HCT116 (cell line): ENCODE measurements at regions not wholly inside any gene's neighbourhood (a gene's known extent, or its start where the extent isn't known, plus 50 kb on each side); places are given as distances from the start of the nearest gene placed in this dataset.

Experiments
- CEBPB ChIP-seq: IDR thresholded peaks from 2 replicates; pipeline ENCODE4 v1.6.1; 2012; ENCODE audit warnings: low read depth
- CTCF ChIP-seq, 3 experiments: fragments of 200-600 bp in 1 of 3; sonication (generic) in 1 of 3; IDR thresholded peaks in 2 of 3; conservative IDR thresholded peaks in 1 of 3; 2 replicates each; pipeline ENCODE4 v1.5.1; 2012 to 2017; ENCODE audit warnings: low read depth in 2 of 3, low read length in 2 of 3, antibody characterized with exemption in 1 of 3, borderline replicate concordance in 1 of 3, control low read depth in 1 of 3, mild to moderate bottlenecking in 1 of 3, mixed read lengths in 1 of 3, mixed run types in 1 of 3, moderate library complexity in 1 of 3; ENCODE audit not compliant: insufficient read depth in 1 of 3
- EZH2 ChIP-seq: fragments of 200-600 bp; sonication (generic); IDR thresholded peaks from 2 replicates; pipeline ENCODE4 v1.6.1; 2017; ENCODE audit warnings: antibody characterized with exemption, mixed run types
- POLR2AphosphoS5 ChIP-seq: IDR thresholded peaks from 2 replicates; pipeline ENCODE4 v1.6.1; 2011; ENCODE audit warnings: mild to moderate bottlenecking, low read depth, low read length, moderate library complexity
- RAD21 ChIP-seq: IDR thresholded peaks from 2 replicates; pipeline ENCODE4 v1.6.1; 2012; ENCODE audit warnings: low read depth, mild to moderate bottlenecking
- SP1 ChIP-seq: IDR thresholded peaks from 2 replicates; pipeline ENCODE4 v1.6.1; 2012; ENCODE audit warnings: low read depth
- TF ChIP-seq, protein P1 (sequence below): IDR thresholded peaks from 2 replicates; pipeline ENCODE4 v1.6.1; 2011; ENCODE audit warnings: mild to moderate bottlenecking, low read length, moderate library complexity; ENCODE audit not compliant: insufficient replicate concordance; ENCODE audit errors: extremely low read depth

DNA sequence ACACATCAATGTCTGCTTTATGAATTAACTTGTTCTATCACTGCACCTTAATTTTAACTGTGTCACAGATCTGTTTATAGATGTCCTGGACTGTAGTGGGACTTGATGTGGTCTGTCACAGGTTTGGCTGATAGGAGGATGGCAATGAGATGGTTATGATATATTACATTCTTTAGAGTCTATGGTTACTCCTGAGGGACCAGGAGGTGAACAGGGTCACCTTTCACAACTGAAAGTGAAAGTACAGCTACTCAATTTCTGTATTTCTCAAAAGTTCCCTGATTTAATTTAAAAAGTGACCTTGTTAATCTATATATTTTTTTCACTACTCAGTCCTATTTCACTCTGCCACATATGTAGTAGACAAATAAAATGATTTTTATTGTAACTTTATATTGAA is 1284.1 kb upstream of the GYPC start:
- TF ChIP-seq CTCF (IDR thresholded peaks at IDR 0.05 in 2 of 3, conservative IDR thresholded peaks at IDR 0.05 in 1 of 3; ENCODE audit: borderline replicate concordance in 1 of 3, insufficient read depth in 1 of 3, low read depth in 2 of 3, low read length in 2 of 3) (no peak), POLR2AphosphoS5 (no peak), SP1 (no peak), RAD21 (no peak), CEBPB (no peak), EZH2 (no peak)
- TF ChIP-seq, protein P1, sequence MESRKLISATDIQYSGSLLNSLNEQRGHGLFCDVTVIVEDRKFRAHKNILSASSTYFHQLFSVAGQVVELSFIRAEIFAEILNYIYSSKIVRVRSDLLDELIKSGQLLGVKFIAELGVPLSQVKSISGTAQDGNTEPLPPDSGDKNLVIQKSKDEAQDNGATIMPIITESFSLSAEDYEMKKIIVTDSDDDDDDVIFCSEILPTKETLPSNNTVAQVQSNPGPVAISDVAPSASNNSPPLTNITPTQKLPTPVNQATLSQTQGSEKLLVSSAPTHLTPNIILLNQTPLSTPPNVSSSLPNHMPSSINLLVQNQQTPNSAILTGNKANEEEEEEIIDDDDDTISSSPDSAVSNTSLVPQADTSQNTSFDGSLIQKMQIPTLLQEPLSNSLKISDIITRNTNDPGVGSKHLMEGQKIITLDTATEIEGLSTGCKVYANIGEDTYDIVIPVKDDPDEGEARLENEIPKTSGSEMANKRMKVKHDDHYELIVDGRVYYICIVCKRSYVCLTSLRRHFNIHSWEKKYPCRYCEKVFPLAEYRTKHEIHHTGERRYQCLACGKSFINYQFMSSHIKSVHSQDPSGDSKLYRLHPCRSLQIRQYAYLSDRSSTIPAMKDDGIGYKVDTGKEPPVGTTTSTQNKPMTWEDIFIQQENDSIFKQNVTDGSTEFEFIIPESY, result no peak
